Fibroblast of lung (primary cell): ENCODE measurements at regions not wholly inside any gene's neighbourhood (a gene's known extent, or its start where the extent isn't known, plus 50 kb on each side); places are given as distances from the start of the nearest gene placed in this dataset.

Experiments
- DNase-seq, 2 donors: peaks; one replicate each; pipeline versions ENCODE4 v3.0.0 to v3.0.0-alpha.2; 2010; ENCODE audit warnings: low read depth in 2 of 2
- H2AFZ ChIP-seq: 2 replicates; pipeline ENCODE4 v1.5.1; 2012; ENCODE audit warnings: low read length, control low read depth, inconsistent platforms
- H3K27ac ChIP-seq: 2 replicates; pipeline ENCODE4 v1.5.1; 2011; ENCODE audit warnings: low read length, control low read depth; ENCODE audit not compliant: insufficient read depth
- H3K27me3 ChIP-seq: 2 replicates; pipeline ENCODE4 v1.5.1; 2011; ENCODE audit warnings: mild to moderate bottlenecking, low read length; ENCODE audit not compliant: control insufficient read depth, insufficient read depth
- H3K36me3 ChIP-seq: 2 replicates; pipeline ENCODE4 v1.5.1; 2011; ENCODE audit warnings: low read length; ENCODE audit not compliant: control insufficient read depth, insufficient read depth
- H3K4me1 ChIP-seq: 2 replicates; pipeline ENCODE4 v1.5.1; 2011; ENCODE audit warnings: low read length; ENCODE audit not compliant: control insufficient read depth, insufficient read depth; ENCODE audit errors: extremely low read depth
- H3K4me2 ChIP-seq: 2 replicates; pipeline ENCODE4 v1.5.1; 2011; ENCODE audit warnings: low read length, control low read depth; ENCODE audit not compliant: insufficient read depth; ENCODE audit errors: extremely low read depth
- H3K4me3 ChIP-seq, 4 experiments: fragments of 200-600 bp in 1 of 4; sonication (generic) in 1 of 4; replicated peaks in 1 of 4; 2 replicates each; pipeline ENCODE4 v1.5.1; 2011 to 2016; ENCODE audit warnings: low read length in 4 of 4, low read depth in 3 of 4, mild to moderate bottlenecking in 3 of 4, control low read depth in 2 of 4, inconsistent platforms in 1 of 4, mixed read lengths in 1 of 4; ENCODE audit not compliant: insufficient read depth in 1 of 4; ENCODE audit errors: control extremely low read depth in 1 of 4
- H3K79me2 ChIP-seq: 2 replicates; pipeline ENCODE4 v1.5.1; 2012; ENCODE audit warnings: mild to moderate bottlenecking, low read length, inconsistent platforms; ENCODE audit not compliant: control insufficient read depth, insufficient read depth
- H3K9ac ChIP-seq: 2 replicates; pipeline ENCODE4 v1.5.1; 2011; ENCODE audit warnings: mild to moderate bottlenecking, low read length, control low read depth; ENCODE audit not compliant: insufficient read depth
- H3K9me3 ChIP-seq: 2 replicates; pipeline ENCODE4 v1.5.1; 2012; ENCODE audit warnings: low read depth, low read length; ENCODE audit not compliant: control insufficient read depth, insufficient read depth
- H4K20me1 ChIP-seq: 2 replicates; pipeline ENCODE4 v1.5.1; 2011; ENCODE audit warnings: low read length; ENCODE audit not compliant: control insufficient read depth, insufficient read depth; ENCODE audit errors: extremely low read depth
- CTCF ChIP-seq, 2 donors: IDR thresholded peaks in 1 of 2; conservative IDR thresholded peaks in 1 of 2; 1 replicate in 1 of 2; 2 replicates in 1 of 2; pipeline ENCODE4 v1.5.1; 2011 to 2012; ENCODE audit warnings: low read length in 2 of 2, control low read depth in 1 of 2, inconsistent platforms in 1 of 2, low read depth in 1 of 2, mild to moderate bottlenecking in 1 of 2
- EZH2 ChIP-seq: IDR thresholded peaks from 2 replicates; pipeline ENCODE4 v1.5.1; 2012; ENCODE audit warnings: low read length, control low read depth, mild to moderate bottlenecking; ENCODE audit errors: missing control alignments

DNA sequence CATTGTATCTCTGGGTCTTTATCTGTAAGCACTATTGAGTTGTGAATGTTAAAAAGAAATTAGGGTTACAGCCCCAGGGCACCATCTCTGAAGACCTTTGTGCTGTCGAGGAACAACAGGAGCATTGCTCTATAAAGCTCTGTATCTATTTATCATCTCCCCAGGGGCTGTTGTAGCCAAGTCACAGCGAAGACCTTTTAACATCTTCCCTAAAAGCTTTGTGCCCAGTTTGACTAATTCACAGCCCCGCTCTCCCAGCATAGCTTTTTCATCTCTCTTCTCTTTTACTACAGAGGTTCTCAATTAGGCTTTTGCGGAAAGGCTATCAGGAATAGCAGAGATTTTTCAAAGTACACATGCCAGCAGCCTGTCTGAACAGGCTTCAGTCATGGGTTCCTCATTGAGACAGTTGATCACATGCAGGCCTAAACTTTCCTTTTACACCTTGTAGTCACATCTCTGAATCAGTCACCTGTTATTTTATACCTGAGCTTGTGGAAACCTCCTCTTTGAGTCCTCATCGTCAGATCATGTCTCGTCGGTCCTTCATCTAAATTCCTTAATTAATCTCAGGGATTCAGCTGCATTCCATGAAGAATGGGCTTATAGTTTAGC lies 140.5 kb downstream of the NPR3 start:
- Histone ChIP-seq H3K4me2 (no peak overlapping the region), H3K9ac (no peak overlapping the region), H3K27me3 (no peaks in the 10 kb centered on the region), H3K27ac (no peak overlapping the region), H3K79me2 (no peaks in the 10 kb centered on the region), H4K20me1 (no peaks in the 10 kb centered on the region), H3K9me3 (no peaks in the 10 kb centered on the region), H2AFZ (no peak overlapping the region), H3K4me1 (peaks cover 3% of the 10 kb centered on the region), H3K36me3 (no peaks in the 10 kb centered on the region), H3K4me3 (no peak overlapping the region)
- DNase-seq = no peak
- TF ChIP-seq CTCF (conservative IDR thresholded peaks at IDR 0.05 in 1 of 2, IDR thresholded peaks at IDR 0.05 in 1 of 2; ENCODE audit: low read depth in 1 of 2, low read length in 2 of 2) (no peak), EZH2 (no peak)

DNA sequence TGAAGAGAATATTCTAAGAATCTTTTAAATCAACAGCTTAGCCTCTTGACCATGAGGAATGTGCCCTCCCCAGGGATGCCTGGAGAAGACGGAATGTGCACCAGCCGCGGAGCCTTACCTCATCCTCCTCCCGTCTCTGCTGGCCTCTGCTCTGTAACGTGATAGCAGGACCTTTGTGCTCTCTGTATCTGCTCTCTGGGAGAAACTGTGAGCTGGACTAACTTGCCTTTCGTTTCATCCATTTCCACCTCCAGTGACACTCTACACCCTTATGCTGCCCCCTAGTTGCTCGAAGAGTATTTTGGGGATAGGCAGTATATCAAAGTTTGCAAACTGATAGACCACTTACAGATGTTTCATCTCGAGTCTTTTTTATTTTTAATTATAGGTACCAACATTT lies 141.4 kb downstream of the NPR3 start:
- no peaks in the 10 kb centered on the region for H3K79me2 ChIP-seq
- H3K9me3 ChIP-seq = no peaks in the 10 kb centered on the region
- no peak overlapping the region for H3K9ac ChIP-seq
- no peak overlapping the region for H2AFZ ChIP-seq
- H4K20me1 ChIP-seq = no peaks in the 10 kb centered on the region
- no peak overlapping the region for H3K4me2 ChIP-seq
- peak; percentile 79 to 88 for DNase-seq
- no peaks in the 10 kb centered on the region for H3K36me3 ChIP-seq
- H3K4me1 ChIP-seq = peaks cover 3% of the 10 kb centered on the region
- TF ChIP-seq CTCF (conservative IDR thresholded peaks at IDR 0.05 in 1 of 2, IDR thresholded peaks at IDR 0.05 in 1 of 2; ENCODE audit: low read depth in 1 of 2, low read length in 2 of 2) (peak; percentile 50 to 74), EZH2 (no peak)
- H3K27me3 ChIP-seq = no peaks in the 10 kb centered on the region
- H3K27ac ChIP-seq = peak overlapping the region; percentile 17
- no peak overlapping the region for H3K4me3 ChIP-seq

DNA sequence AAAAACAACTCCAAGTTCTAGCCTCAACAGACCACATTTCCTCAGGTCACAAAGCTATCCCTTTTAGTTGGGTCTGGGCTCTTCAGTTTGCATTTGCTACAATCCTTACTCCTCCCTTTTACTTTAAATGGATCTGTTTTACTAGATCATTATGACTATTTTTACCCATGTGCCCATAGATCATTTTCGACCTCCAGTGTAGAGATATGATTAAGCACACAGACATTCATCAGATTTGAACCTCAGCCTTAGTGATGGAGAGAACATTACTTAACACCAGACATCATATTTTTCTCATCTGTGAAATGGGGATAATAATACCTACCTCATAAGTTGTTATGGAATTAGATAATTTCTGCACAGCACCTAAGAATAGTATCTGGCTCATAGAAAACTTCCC lies 141.9 kb downstream of the NPR3 start:
- Histone ChIP-seq H3K9ac (no peak overlapping the region), H3K79me2 (no peaks in the 10 kb centered on the region), H3K4me3 (no peak overlapping the region), H2AFZ (no peak overlapping the region), H3K36me3 (no peaks in the 10 kb centered on the region), H4K20me1 (no peaks in the 10 kb centered on the region), H3K4me1 (peaks cover 3% of the 10 kb centered on the region), H3K4me2 (no peak overlapping the region), H3K9me3 (no peaks in the 10 kb centered on the region), H3K27ac (no peak overlapping the region), H3K27me3 (no peaks in the 10 kb centered on the region)
- DNase-seq = peak in 1 of 2 donors; percentile 44
- no peak for TF ChIP-seq CTCF (conservative IDR thresholded peaks at IDR 0.05 in 1 of 2, IDR thresholded peaks at IDR 0.05 in 1 of 2; ENCODE audit: low read depth in 1 of 2, low read length in 2 of 2)
- no peak for TF ChIP-seq EZH2
